IMR-90 (cell line): ENCODE measurements at regions not wholly inside any gene's neighbourhood (a gene's known extent, or its start where the extent isn't known, plus 50 kb on each side); places are given as distances from the start of the nearest gene placed in this dataset.

Experiments used
- CTCF ChIP-seq: conservative IDR thresholded peaks from 2 replicates; pipeline ENCODE4 v1.5.1; 2012; ENCODE audit warnings: mild to moderate bottlenecking, low read depth, low read length, improper control_type of control experiment
- MXI1 ChIP-seq: IDR thresholded peaks from 2 replicates; pipeline ENCODE4 v1.6.1; 2012; ENCODE audit warnings: low read depth, mild to moderate bottlenecking, low read length, moderate library complexity, borderline replicate concordance
- POLR2A ChIP-seq: IDR thresholded peaks from 2 replicates; pipeline ENCODE4 v1.6.1; 2012; ENCODE audit warnings: mild to moderate bottlenecking, low read depth, low read length
- RAD21 ChIP-seq: IDR thresholded peaks from 2 replicates; pipeline ENCODE4 v1.6.1; 2012; ENCODE audit warnings: low read length, improper control_type of control experiment
- RCOR1 ChIP-seq: IDR thresholded peaks from 2 replicates; pipeline ENCODE4 v1.6.1; 2012; ENCODE audit warnings: mild to moderate bottlenecking, low read length, improper control_type of control experiment; ENCODE audit not compliant: insufficient replicate concordance
- TF ChIP-seq, protein P1 (sequence below): fragments of 150-350 bp; IDR thresholded peaks from 2 replicates; pipeline ENCODE4 v1.6.1; 2017; ENCODE audit warnings: mild to moderate bottlenecking, antibody characterized with exemption, low read length, low read depth

GRCh38 chr1:193763266-193763665 is 576.9 kb upstream of the B3GALT2 start:
- TF ChIP-seq CTCF (no peak), RCOR1 (no peak), RAD21 (no peak), POLR2A (no peak), MXI1 (no peak)
- TF ChIP-seq, protein P1, sequence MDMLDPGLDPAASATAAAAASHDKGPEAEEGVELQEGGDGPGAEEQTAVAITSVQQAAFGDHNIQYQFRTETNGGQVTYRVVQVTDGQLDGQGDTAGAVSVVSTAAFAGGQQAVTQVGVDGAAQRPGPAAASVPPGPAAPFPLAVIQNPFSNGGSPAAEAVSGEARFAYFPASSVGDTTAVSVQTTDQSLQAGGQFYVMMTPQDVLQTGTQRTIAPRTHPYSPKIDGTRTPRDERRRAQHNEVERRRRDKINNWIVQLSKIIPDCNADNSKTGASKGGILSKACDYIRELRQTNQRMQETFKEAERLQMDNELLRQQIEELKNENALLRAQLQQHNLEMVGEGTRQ, result no peak
